GM13977 (cell line): ENCODE measurements at regions not wholly inside any gene's neighbourhood (a gene's known extent, or its start where the extent isn't known, plus 50 kb on each side); places are given as distances from the start of the nearest gene placed in this dataset.

ENCODE experiments used
- DNase-seq: peaks from one replicate; pipeline ENCODE4 v3.0.0; 2012; ENCODE audit warnings: low spot score
- in situ Hi-C: fragments of 300-500 bp; cut with MboI; formaldehyde crosslinking; loops from one replicate; pipeline ENCODE4 v1.12.0; 2022; ENCODE audit warnings: low sequenced_read_pairs, low pct_unique_long_range_greater_than_20kb, mixed read lengths, inconsistent platforms; ENCODE audit not compliant: unreplicated experiment
- TF ChIP-seq, protein P1 (sequence below): IDR thresholded peaks from 2 replicates; pipeline ENCODE4 v1.5.1; 2012; ENCODE audit warnings: mild to moderate bottlenecking, control low read depth; ENCODE audit not compliant: insufficient read depth; ENCODE audit errors: extremely low read depth, missing control alignments

DNA sequence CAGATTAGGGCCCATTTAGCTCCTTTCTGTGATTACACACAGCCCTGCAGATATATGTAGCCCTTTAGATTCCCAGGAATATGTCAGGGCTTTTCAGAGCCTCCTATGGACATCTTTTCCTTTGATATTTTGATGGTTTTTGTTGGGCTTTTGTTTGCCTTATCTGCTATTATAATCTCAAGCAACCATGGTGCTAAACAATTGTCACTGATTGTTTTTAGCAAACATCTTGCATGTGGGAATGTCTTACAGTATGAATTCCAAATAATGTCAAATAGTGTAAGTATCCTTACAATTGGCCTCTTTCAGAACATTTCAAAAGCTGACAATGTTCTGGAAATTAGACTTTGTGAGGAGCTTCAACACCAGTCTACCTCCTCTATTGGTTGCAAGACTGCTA, 333.6 kb upstream of the OPRM1 start:
- in situ Hi-C loops = no loop called here
- DNase-seq = no peak

DNA sequence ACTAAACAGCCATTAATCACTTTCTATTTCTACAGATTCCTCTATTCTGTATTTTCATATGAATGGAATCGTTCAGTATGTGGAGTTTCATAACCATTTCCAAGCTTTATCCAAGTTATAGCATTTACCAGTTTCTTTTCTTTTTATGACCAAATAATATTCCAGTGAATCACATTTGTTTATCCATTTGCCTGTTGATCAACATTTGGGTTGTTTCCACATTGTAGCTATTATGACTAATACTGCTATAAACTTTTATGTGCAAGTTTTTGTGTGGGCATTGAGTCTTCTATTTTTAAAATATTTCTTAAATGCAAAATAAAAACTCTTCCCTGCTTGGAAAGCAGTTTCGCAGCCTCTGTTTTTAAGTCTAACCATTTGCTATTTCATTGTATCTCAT, 336.4 kb upstream of the OPRM1 start:
- TF ChIP-seq, protein P1, sequence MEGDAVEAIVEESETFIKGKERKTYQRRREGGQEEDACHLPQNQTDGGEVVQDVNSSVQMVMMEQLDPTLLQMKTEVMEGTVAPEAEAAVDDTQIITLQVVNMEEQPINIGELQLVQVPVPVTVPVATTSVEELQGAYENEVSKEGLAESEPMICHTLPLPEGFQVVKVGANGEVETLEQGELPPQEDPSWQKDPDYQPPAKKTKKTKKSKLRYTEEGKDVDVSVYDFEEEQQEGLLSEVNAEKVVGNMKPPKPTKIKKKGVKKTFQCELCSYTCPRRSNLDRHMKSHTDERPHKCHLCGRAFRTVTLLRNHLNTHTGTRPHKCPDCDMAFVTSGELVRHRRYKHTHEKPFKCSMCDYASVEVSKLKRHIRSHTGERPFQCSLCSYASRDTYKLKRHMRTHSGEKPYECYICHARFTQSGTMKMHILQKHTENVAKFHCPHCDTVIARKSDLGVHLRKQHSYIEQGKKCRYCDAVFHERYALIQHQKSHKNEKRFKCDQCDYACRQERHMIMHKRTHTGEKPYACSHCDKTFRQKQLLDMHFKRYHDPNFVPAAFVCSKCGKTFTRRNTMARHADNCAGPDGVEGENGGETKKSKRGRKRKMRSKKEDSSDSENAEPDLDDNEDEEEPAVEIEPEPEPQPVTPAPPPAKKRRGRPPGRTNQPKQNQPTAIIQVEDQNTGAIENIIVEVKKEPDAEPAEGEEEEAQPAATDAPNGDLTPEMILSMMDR = no peak
- DNase-seq = no peak
- in situ Hi-C loops = no loop called here

More for the DNA sequence above, 333.6 kb upstream of the OPRM1 start:
- TF ChIP-seq, protein P1 = no peak

DNA sequence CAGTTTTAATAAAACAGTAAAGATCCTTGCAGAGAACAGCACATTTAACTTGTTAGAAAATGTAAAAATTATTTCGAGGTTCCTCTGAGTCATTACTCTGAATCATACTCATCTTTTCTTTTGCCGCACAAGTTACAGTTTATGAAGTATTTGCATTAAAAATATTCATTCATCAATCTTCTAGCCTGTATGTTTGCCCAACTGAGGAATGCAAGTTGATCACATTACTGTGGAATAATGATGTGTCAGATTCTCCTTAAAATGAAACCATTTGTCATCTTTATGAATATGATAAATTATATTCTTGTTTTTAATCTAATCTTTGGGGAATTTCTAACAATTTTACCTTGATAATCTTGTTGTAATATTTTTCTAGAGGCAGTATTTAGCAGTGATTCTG, 340.4 kb upstream of the OPRM1 start:
- DNase-seq = no peak
- TF ChIP-seq, protein P1 = no peak

DNA sequence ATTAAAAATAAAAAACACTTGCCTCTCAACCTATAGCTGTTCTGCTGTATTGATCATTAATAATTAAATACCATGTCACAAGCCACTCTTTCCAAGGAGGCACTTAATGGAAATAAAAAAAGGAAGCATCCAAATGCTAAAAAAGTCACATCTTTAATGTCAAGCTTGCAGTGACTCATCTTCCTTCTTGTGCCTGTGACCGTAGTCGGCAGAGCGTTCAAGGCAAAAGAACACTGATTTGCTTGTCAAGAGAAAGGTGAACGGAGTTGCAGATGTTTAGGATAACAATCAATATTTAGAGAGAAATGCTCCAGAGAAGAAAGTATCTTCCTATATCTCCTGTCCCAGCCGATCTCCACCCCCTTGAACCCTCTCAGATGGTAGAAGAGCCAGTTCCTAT, 341.0 kb upstream of the OPRM1 start:
- TF ChIP-seq, protein P1 = no peak
- DNase-seq = no peak
- in situ Hi-C loops = no loop called here

More for the DNA sequence above, 340.4 kb upstream of the OPRM1 start:
- in situ Hi-C loops = no loop called here

DNA sequence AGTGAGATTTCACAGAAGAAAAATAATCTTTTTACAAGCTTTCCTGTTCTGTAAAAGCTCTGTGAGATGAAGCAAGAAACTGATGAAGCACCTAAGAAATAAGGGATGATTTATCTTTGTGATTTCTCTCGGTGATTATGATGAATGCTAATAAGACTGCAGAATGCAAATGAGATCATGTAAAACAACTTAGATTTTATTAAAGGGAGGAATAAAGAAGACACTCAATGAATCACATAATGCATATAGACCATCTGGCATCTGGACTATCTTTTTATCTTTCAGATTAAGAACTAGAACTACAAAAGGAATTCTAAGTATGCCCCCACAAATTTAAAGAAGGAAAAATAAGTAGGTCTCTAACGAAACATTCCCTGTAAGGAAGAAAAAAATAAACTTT, 361.5 kb upstream of the OPRM1 start:
- no peak for DNase-seq
- TF ChIP-seq, protein P1 = no peak
- in situ Hi-C loops = no loop called here

DNA sequence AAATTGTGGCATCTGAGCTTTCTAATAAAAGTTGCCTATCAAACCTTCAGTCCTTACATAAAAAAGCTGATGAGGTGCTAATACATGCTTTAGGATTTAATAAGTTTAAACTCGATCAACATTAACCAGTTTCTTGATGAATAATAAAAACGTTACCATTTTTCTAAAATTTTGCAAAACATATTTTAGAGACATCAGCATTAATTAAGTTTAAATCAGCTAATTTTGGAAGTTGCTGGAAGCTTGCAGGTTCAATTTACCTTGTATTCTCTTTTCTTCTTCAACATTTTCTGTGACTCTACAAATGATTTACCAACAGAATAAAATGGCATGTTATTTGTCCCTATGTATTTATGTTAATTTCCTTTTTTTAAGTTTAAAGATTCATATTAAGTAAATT, 365.3 kb upstream of the OPRM1 start:
- TF ChIP-seq, protein P1 = no peak
- in situ Hi-C loops = no loop called here
- DNase-seq = no peak

DNA sequence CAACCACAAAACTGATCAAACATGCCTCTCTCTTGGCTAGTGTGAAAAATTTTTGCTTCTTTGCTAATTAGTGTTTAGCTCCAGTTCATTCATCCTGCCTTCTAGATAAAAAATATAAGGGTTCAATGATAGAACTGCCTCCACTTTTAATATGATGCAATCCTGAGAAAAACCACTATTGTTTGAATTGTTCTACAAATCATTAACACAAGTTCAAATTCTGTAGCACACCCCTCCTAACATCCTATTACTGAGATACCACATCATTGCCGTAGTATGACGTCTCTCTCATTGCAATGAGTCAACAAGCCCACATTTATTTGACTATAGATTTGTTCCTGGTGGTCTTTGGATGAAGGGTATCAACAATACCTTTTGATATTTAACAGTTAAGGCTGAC, 365.8 kb upstream of the OPRM1 start:
- DNase-seq = no peak
- in situ Hi-C loops = no loop called here
- TF ChIP-seq, protein P1 = no peak
